ENCODE measurements at regions not wholly inside any gene's neighbourhood (a gene's known extent, or its start where the extent isn't known, plus 50 kb on each side); places are given as distances from the start of the nearest gene placed in this dataset.

DNA sequence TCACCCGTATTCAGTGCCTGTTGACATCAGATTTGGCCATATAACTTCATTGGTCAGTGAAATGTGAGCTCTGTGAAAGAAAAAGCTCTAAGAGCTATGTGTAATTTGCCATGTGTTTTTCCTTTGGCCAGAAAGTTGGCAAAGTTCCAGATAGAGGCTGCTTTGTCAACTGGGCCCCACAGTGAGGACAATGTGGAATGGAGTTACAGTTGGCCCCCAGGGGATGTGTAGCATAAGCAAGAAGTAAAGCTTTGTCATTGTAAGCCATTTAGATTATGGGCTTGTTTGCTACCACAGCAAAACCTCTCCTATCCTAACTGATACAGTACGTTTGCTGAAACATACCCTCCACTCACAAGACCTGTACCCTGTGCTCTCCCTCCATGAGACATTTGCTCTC, 119.1 kb upstream of the HABP2 start:
- TF ChIP-seq POLR2AphosphoS5 (IDR thresholded peaks at IDR 0.05; ENCODE audit: low read depth, low read length) (no peak), TAF1 (IDR thresholded peaks at IDR 0.05; ENCODE audit: borderline replicate concordance, insufficient read depth, low read length) (no peak)
- TF ChIP-seq, protein P1, sequence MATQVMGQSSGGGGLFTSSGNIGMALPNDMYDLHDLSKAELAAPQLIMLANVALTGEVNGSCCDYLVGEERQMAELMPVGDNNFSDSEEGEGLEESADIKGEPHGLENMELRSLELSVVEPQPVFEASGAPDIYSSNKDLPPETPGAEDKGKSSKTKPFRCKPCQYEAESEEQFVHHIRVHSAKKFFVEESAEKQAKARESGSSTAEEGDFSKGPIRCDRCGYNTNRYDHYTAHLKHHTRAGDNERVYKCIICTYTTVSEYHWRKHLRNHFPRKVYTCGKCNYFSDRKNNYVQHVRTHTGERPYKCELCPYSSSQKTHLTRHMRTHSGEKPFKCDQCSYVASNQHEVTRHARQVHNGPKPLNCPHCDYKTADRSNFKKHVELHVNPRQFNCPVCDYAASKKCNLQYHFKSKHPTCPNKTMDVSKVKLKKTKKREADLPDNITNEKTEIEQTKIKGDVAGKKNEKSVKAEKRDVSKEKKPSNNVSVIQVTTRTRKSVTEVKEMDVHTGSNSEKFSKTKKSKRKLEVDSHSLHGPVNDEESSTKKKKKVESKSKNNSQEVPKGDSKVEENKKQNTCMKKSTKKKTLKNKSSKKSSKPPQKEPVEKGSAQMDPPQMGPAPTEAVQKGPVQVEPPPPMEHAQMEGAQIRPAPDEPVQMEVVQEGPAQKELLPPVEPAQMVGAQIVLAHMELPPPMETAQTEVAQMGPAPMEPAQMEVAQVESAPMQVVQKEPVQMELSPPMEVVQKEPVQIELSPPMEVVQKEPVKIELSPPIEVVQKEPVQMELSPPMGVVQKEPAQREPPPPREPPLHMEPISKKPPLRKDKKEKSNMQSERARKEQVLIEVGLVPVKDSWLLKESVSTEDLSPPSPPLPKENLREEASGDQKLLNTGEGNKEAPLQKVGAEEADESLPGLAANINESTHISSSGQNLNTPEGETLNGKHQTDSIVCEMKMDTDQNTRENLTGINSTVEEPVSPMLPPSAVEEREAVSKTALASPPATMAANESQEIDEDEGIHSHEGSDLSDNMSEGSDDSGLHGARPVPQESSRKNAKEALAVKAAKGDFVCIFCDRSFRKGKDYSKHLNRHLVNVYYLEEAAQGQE (IDR thresholded peaks at IDR 0.05; ENCODE audit: insufficient read depth in 1 of 2, low read depth in 2 of 2, low read length in 2 of 2), result no peak

All from PFSK-1 (cell line).